ENCODE measurements at regions not wholly inside any gene's neighbourhood (a gene's known extent, or its start where the extent isn't known, plus 50 kb on each side); places are given as distances from the start of the nearest gene placed in this dataset.

- intact Hi-C loops (cut with micrococcal nuclease): no loop called here
- no peak for DNase-seq
- Histone ChIP-seq H3K79me2 (ENCODE audit: insufficient read depth, low read length) (no peaks in the 10 kb centered on the region), H3K4me1 (ENCODE audit: control insufficient read depth in 1 of 2, insufficient read depth in 2 of 2, low read length in 2 of 2) (no peaks in the 10 kb centered on the region), H3K4me3 (replicated peaks in 1 of 3; ENCODE audit: low read depth in 2 of 3, low read length in 3 of 3) (no peak overlapping the region), H4K20me1 (ENCODE audit: insufficient read depth, low read length) (no peaks in the 10 kb centered on the region), H3K27me3 (ENCODE audit: control insufficient read depth in 2 of 2, insufficient read depth in 2 of 2, low read length in 2 of 2) (no peaks in the 10 kb centered on the region), H3K4me2 (replicated peaks; ENCODE audit: extremely low read depth, low read length, poor library complexity, severe bottlenecking) (no peak overlapping the region), H3K9ac (ENCODE audit: insufficient read depth, low read length, poor library complexity, severe bottlenecking) (no peak overlapping the region), H3K9me3 (replicated peaks in 1 of 2; ENCODE audit: control insufficient read depth in 1 of 2, insufficient read depth in 1 of 2, low read length in 2 of 2) (no peaks in the 10 kb centered on the region), H3K36me3 (replicated peaks in 1 of 2; ENCODE audit: control insufficient read depth in 1 of 2, insufficient read depth in 2 of 2, low read length in 2 of 2) (no peaks in the 10 kb centered on the region), H2AFZ (ENCODE audit: insufficient read depth, low read depth, low read length, poor library complexity, severe bottlenecking) (no peak overlapping the region), H3K27ac (ENCODE audit: low read depth in 1 of 2, low read length in 2 of 2) (no peak overlapping the region)
- H3K27me3 Mint-ChIP-seq (ENCODE audit: low read depth in 3 of 3): peaks cover 0 to 4% (median 4%) of the 10 kb centered on the region in 3 donors
- H3K27ac Mint-ChIP-seq: no peak overlapping the region
- peaks cover 0 to 3% (median 0%) of the 10 kb centered on the region in 7 donors for H3K9me3 Mint-ChIP-seq
- H3K4me1 Mint-ChIP-seq: peaks cover 9% of the 10 kb centered on the region
- no peak overlapping the region for H3K4me3 Mint-ChIP-seq
- no peaks in the 10 kb centered on the region for H3K36me3 Mint-ChIP-seq
- no peak for TF ChIP-seq CTCF (IDR thresholded peaks at IDR 0.05)
- 60% methylated on average over 1 of the region's 3 CpGs for WGBS (ENCODE audit: insufficient coverage)
Measured at GRCh38 chr13:44195245-44195644, 178.4 kb upstream of the SERP2 start.

DNA sequence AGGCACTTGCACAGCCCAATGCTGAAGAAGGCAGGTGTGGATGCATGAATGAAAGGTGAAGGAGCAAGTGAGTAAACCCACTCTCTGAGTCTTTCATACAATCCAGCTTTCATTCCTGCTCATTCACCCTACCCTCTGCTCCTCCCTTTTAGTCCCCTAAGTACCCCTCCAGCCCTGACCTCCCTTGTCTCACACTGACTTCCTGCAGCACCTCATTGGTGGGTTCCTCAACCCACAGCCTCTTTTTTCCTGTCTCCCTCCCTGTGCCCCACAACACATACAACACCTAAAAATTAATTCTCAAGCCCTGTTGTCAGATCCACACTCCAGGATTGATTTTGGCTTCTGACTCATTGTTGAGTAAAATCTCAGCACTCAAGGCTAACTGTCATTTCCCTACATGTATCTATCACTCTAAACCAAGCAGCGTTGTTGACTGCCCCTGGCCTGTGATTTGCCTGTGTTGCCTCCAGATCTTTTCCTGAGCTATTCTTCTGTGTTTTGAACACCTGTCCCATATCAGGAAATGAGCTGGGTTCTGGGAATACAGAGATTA is 177.3 kb upstream of the SERP2 start:
- H3K27ac ChIP-seq (ENCODE audit: low read depth in 1 of 2, low read length in 2 of 2): no peak overlapping the region
- H3K9ac ChIP-seq (ENCODE audit: insufficient read depth, low read length, poor library complexity, severe bottlenecking): no peak overlapping the region
- H3K36me3 Mint-ChIP-seq: no peaks in the 10 kb centered on the region
- no peak overlapping the region for H3K4me3 Mint-ChIP-seq
- WGBS (ENCODE audit: insufficient coverage): 40% methylated on average over 1 of the region's 1 CpG
- H3K27me3 ChIP-seq (ENCODE audit: control insufficient read depth in 2 of 2, insufficient read depth in 2 of 2, low read length in 2 of 2): no peaks in the 10 kb centered on the region
- TF ChIP-seq CTCF (IDR thresholded peaks at IDR 0.05): no peak
- no peak overlapping the region for H3K4me2 ChIP-seq (replicated peaks; ENCODE audit: extremely low read depth, low read length, poor library complexity, severe bottlenecking)
- peaks cover 0 to 3% (median 0%) of the 10 kb centered on the region in 7 donors for H3K9me3 Mint-ChIP-seq
- no peaks in the 10 kb centered on the region for H3K9me3 ChIP-seq (replicated peaks in 1 of 2; ENCODE audit: control insufficient read depth in 1 of 2, insufficient read depth in 1 of 2, low read length in 2 of 2)
- no peak overlapping the region for H3K4me3 ChIP-seq (replicated peaks in 1 of 3; ENCODE audit: low read depth in 2 of 3, low read length in 3 of 3)
- peaks cover 0 to 4% (median 4%) of the 10 kb centered on the region in 3 donors for H3K27me3 Mint-ChIP-seq (ENCODE audit: low read depth in 3 of 3)
- no peak overlapping the region for H2AFZ ChIP-seq (ENCODE audit: insufficient read depth, low read depth, low read length, poor library complexity, severe bottlenecking)
- H3K4me1 Mint-ChIP-seq: peaks cover 9% of the 10 kb centered on the region
- no peaks in the 10 kb centered on the region for H4K20me1 ChIP-seq (ENCODE audit: insufficient read depth, low read length)
- H3K4me1 ChIP-seq (ENCODE audit: control insufficient read depth in 1 of 2, insufficient read depth in 2 of 2, low read length in 2 of 2): no peaks in the 10 kb centered on the region
- no peaks in the 10 kb centered on the region for H3K36me3 ChIP-seq (replicated peaks in 1 of 2; ENCODE audit: control insufficient read depth in 1 of 2, insufficient read depth in 2 of 2, low read length in 2 of 2)
- no peak for DNase-seq
- no peaks in the 10 kb centered on the region for H3K79me2 ChIP-seq (ENCODE audit: insufficient read depth, low read length)
- no peak overlapping the region for H3K27ac Mint-ChIP-seq
- intact Hi-C loops (cut with micrococcal nuclease): no loop called here
